Stimulated activated CD8-positive, alpha-beta memory T cell treated with anti-CD3 and anti-CD28 coated beads, Interleukin-4, amount 100 ng/mL, for 4 hours (primary cell): ENCODE measurements at regions not wholly inside any gene's neighbourhood (a gene's known extent, or its start where the extent isn't known, plus 50 kb on each side); places are given as distances from the start of the nearest gene placed in this dataset.

ENCODE experiments used
- DNase-seq, 2 donors: peaks; one replicate each; pipeline ENCODE4 v3.0.0-alpha.2; 2020; ENCODE audit warnings: low read depth in 2 of 2, low spot score in 1 of 2

DNA sequence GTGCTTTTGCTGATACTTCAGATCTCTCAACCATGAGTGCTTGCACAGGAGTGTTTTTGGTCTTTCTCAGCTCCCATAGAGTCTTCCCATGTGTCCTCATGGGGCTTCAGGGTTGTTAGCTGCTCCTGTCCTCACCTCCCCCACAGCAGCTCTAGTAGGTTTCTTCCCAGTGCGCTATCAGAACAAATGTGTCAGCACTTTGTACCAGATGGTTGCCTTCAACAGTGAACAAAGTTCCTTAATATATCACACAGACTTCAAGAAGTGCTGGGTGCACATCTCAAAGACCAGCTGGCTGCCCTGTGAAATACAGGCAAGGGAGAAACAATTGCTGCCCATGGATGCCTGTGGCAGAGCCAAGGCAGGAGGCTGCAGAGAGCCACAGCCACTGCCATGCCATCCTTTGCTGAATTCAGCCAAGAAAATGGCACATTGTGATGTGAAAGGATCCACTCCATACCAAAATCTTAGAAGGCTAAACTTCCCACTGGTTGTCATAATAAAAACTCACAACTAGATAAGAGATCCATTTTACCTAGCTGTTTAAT lies 471.3 kb downstream of the C6orf118 start:
- no peak for DNase-seq

DNA sequence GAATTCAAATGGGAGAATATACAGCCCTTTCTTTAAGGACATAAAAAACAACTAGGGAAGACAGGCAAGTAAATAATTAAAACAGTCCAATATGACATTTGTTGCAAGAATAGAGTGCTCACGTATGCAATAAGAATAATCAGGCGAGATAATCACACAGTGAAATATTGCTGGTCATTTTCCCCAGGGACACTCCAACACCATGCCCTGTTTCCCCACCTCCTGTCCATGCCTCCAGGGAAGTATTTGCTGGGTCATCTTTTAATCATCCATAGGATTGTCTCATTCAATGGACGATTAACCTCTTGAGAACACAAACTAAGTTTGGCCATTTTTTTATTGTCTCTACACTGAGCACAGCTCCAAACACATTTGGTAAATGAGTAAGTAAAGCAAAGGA lies 472.9 kb downstream of the C6orf118 start:
- no peak for DNase-seq

DNA sequence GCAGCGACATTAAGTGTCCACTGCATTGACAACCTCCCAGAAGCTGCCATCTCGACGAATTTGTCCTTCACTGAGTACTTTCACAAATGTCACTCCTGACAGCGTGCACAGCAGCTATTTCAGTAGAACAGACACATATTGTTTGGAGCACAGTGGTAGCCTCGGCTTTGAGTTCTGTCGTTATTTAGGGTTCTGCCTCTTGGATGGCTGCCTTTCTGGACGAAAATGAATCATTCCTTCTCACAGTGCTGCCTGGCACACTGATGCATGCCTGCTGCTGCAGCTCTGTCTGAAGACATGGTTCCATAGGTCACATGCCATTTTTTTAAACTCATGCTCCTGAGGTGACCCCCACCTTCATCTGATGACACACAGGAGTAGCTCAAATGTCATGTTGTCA lies 477.0 kb downstream of the C6orf118 start:
- no peak for DNase-seq

DNA sequence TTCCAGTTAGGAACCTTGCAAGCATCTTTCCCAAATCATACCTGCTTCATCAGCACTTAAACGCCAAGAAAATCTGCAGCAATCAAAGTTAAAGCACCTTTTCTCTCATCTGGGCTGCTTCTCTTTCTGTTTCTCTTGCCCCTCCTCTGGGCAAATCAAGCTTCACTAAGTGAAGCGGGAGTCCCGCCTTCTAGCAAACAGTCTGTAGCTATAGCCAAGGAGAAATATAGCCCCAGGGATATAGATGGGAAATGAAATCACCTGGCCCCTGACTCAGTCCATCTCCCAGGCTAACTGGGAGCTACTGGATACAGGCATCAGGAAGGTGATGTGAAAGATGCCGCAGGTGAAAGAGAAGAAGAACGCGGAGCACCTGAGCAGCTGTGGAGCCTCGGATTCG lies 481.9 kb downstream of the C6orf118 start:
- DNase-seq, result no peak

DNA sequence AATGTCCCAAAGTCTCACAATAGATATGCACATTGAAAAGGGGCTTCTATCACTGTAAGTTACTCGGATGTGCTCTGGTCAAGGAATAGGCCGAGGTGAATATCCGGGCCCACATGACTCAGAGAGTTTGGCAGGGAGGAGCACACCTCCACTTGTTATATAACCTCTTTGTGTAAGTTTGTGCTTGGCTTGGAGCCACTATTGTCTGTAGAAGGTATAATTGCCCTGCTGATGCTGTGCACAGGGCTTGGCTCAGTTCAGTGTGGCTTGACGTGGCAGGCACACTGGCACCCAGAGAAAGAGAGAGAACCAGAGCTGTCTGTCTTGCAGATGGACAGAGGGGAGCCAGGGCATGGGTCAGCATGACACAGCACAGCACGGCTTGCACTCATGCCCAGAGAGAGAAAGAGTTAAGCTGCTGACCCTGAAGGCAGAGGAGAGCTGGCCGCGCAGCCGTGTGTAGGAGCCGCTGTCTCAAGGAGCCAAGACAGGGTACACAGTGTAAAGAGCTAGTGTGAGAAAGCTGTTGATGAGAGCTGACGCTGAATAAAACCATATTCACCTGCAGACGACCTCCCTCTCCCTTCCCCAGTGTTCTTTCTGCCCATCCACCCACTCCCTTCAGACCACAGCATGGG lies 482.5 kb downstream of the C6orf118 start:
- no peak for DNase-seq

DNA sequence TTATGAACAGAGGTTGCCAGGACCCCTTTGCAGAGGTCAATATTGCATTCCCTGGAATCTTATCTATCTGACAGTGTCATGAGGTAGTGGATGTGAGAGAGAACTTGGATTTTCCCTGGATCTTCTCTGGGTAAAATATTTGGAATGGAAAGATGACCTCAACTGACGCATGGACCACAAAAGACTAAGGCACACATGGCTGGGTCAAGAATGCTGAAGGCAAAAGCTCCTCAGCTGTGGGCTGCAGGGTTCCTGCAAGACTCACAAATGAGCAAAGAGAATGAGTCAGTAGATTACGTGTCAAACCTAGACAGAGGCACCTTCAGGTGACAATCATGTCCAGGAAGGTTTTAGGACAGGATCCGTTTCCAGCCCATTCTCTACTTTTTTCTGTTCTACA lies 484.0 kb downstream of the C6orf118 start:
- no peak for DNase-seq

GRCh38 chr6:164817662-164818061 lies 491.7 kb downstream of the C6orf118 start:
- no peak for DNase-seq

- DNase-seq, result no peak
Observed at GRCh38 chr6:164812706-164813105, 496.7 kb downstream of the C6orf118 start.

DNA sequence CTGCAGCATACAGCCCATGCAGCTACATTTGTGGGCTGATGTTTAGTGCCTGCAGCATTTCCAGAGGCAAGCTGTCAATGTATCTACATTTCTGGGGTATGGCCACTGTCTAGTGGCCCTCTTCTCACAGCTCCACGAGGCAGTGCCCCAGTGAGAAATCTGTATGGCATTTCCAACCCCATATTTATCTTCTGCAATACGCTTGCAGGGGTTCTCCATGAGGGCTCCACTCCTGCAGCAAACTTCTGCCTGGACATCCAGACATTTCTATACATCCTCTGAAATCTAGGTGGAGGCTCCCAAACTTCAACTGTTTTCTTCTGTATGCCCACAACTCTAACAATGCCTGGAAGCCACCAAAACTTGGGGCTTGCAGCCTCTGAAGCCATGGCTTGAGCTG lies 502.3 kb downstream of the C6orf118 start:
- DNase-seq, result no peak

GRCh38 chr6:164795056-164795815 lies 514.2 kb downstream of the C6orf118 start:
- no peak for DNase-seq

GRCh38 chr6:164792666-164793065 lies 516.7 kb downstream of the C6orf118 start:
- DNase-seq, result no peak

DNA sequence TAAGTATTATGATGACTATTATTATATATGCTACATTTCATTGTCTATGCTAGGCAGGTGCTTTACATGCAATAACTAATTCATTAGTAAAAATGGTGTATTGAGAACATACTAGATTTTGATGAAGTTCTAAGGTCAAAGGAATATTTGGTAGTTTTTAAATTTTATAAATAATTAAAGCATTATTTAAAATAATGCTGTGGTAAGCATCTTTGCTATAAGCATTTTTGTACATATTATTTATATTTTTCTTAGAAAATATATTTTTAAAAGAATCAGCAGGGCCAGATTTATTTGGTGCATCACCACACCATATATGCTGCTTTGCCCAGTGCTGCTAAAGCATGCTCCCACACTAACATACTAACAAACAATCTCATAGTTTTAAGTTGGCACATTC lies 517.9 kb downstream of the C6orf118 start:
- DNase-seq, result no peak

- DNase-seq, result no peak
Observed at GRCh38 chr6:164763788-164764187, 545.6 kb downstream of the C6orf118 start.

- DNase-seq, result no peak
Observed at GRCh38 chr6:164757451-164757850, 552.0 kb downstream of the C6orf118 start.

GRCh38 chr6:164756723-164757122 lies 552.7 kb downstream of the C6orf118 start:
- no peak for DNase-seq

DNA sequence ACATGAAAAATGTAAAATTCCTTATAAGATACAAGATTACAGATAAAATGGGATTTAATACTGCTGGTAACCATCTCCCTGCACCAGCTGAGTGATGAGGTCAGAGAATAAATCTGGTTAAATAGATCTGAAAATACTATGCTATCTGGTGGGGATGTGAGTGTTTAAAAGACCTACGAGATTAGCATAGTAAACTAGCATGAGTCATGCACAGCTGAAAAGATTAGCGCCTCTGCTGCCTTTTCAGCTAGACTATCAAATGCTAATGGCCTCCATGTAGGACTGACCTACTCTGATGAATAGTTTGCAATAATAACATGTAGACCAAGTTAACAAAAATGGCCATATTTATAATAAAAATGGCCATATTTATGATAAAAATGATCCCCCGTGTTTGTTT lies 553.3 kb downstream of the C6orf118 start:
- no peak for DNase-seq

DNA sequence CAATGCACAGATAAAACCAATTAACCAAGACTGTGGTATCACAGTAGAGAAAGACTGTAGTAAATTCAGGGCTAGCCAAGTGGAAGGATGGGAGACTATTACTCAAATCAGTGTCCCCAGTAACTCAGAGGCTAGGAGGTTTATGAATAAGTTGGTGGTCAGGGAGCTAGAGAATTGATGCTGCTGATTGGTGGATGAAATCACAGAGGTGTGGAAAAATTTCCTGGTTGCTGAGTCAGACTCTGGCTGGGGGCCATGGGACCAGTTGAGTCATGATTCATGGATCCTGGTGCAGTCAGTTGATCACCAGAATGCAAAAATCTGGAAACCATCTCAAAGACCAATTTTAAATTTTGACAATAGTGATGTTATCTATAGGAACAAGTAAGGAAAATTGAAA lies 555.9 kb downstream of the C6orf118 start:
- DNase-seq, result no peak

GRCh38 chr6:164751395-164751794 lies 558.0 kb downstream of the C6orf118 start:
- DNase-seq, result no peak

DNA sequence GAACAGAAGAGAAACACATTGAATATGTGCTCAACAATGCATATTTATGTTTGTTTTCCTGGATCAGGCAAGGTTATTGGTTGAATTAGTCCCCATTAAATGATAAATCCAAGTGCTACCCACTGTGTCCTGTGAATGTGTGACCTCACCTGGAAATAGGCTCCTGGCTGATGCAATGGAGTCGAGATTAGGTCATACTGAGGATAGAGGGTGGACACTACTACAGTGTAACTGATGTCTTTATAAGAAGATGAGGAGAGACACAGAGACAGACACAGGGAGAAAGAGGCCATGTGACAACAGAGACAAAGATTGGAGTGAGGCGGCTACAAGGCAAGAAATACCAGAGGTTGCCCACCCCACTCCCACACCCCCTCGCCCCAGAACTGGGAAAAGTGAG lies 559.3 kb downstream of the C6orf118 start:
- DNase-seq, result no peak

DNA sequence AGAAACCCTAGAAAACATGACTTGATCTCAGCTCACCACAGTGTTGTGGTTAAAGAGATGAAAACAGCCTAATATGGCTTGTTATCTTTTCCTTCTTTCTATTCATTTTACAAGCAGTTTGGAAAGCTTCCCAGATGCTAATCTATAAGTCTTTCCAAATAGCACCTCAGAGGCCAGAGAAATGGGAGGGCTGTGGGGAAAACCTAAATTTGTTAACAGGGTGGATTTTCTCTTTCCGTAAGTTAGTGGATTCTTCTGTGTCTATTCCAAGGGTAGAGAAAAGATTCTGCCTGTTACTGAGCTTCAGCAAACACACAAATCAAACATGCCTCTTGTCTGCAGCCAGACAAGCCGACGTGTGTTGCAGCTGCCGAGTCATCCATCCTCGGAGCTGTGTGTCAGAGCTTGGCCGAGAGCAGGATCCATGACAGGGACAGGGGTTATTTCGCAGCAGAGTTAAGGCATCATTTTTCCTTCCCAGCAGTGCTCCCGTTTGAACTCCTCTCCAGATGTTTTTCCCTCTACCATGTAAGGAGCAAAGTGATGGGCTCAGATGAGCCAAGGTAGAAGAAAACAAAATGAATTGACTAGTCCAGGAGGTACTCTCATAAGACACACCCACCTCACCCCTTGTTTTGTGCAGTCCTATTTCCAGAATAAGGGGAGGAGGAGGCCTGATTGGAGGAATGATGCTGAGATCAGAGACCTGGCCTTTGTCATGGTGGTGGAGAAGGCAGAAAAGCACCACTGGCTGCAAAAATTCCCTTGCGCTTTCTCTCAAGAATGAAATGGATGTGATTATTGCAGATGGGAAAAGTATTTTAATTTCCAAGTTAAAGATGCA lies 560.0 kb downstream of the C6orf118 start:
- DNase-seq, result no peak

- no peak for DNase-seq
Observed at GRCh38 chr6:164744301-164744700, 565.1 kb downstream of the C6orf118 start.

- no peak for DNase-seq
Observed at GRCh38 chr6:164741938-164742451, 567.4 kb downstream of the C6orf118 start.
